Neuronal stem cell (in vitro differentiated cells): ENCODE measurements at regions not wholly inside any gene's neighbourhood (a gene's known extent, or its start where the extent isn't known, plus 50 kb on each side); places are given as distances from the start of the nearest gene placed in this dataset.

ENCODE experiments used
- DNase-seq: peaks from one replicate; pipeline ENCODE4 v3.0.0-alpha.2; 2013; ENCODE audit warnings: low spot score
- H2AFZ ChIP-seq: one replicate; pipeline ENCODE4 v1.6.1; 2013; ENCODE audit warnings: mild to moderate bottlenecking, low read length, inconsistent platforms
- H2AK5ac ChIP-seq: 2 replicates; pipeline ENCODE4 v1.6.1; 2013; ENCODE audit warnings: low read depth, mild to moderate bottlenecking, inconsistent platforms, low read length, moderate library complexity, mixed read lengths
- H2BK120ac ChIP-seq: 2 replicates; pipeline ENCODE4 v1.6.1; 2013; ENCODE audit warnings: low read depth, mild to moderate bottlenecking, inconsistent platforms, low read length, moderate library complexity, mixed read lengths
- H2BK12ac ChIP-seq: one replicate; pipeline ENCODE4 v1.6.1; 2013; ENCODE audit warnings: low read length, inconsistent platforms
- H2BK15ac ChIP-seq: 2 replicates; pipeline ENCODE4 v1.6.1; 2013; ENCODE audit warnings: mild to moderate bottlenecking, low read length, inconsistent platforms, mixed read lengths
- H2BK5ac ChIP-seq: one replicate; pipeline ENCODE4 v1.6.1; 2013; ENCODE audit warnings: inconsistent platforms, mild to moderate bottlenecking, low read length, moderate library complexity
- H3K14ac ChIP-seq: one replicate; pipeline ENCODE4 v1.6.1; 2013; ENCODE audit warnings: low read length, inconsistent platforms
- H3K18ac ChIP-seq: 2 replicates; pipeline ENCODE4 v1.6.1; 2013; ENCODE audit warnings: low read length, inconsistent platforms
- H3K23ac ChIP-seq: 2 replicates; pipeline ENCODE4 v1.6.1; 2013; ENCODE audit warnings: low read depth, mild to moderate bottlenecking, mixed read lengths, low read length, inconsistent platforms; ENCODE audit not compliant: poor library complexity
- H3K27ac ChIP-seq: replicated peaks from 3 replicates; pipeline ENCODE4 v1.5.1; 2013; ENCODE audit warnings: low read length, inconsistent platforms
- H3K27me3 ChIP-seq, 3 experiments: 2 replicates each; pipeline ENCODE4 v1.6.1; 2013; ENCODE audit warnings: low read length in 3 of 3, mild to moderate bottlenecking in 2 of 3, inconsistent platforms in 1 of 3, low read depth in 1 of 3, mixed read lengths in 1 of 3, moderate library complexity in 1 of 3; ENCODE audit not compliant: control insufficient read depth in 3 of 3, insufficient read depth in 3 of 3
- H3K36me3 ChIP-seq, 2 donors: replicated peaks in 1 of 2; 2 replicates each; pipeline ENCODE4 v1.6.1; 2013; ENCODE audit warnings: low read length in 2 of 2; ENCODE audit not compliant: control insufficient read depth in 2 of 2, insufficient read depth in 2 of 2
- H3K4ac ChIP-seq: 2 replicates; pipeline ENCODE4 v1.6.1; 2013; ENCODE audit warnings: inconsistent platforms, mild to moderate bottlenecking, low read length, moderate library complexity
- H3K4me1 ChIP-seq, 2 donors: 1 replicate in 1 of 2; 2 replicates in 1 of 2; pipeline ENCODE4 v1.6.1; 2013; ENCODE audit warnings: low read length in 2 of 2, low read depth in 1 of 2; ENCODE audit not compliant: control insufficient read depth in 2 of 2, insufficient read depth in 1 of 2
- H3K4me2 ChIP-seq: one replicate; pipeline ENCODE4 v1.6.1; 2013; ENCODE audit warnings: mild to moderate bottlenecking, low read length, inconsistent platforms; ENCODE audit not compliant: insufficient read depth, poor library complexity, severe bottlenecking
- H3K4me3 ChIP-seq, 2 donors: 2 replicates each; pipeline ENCODE4 v1.5.1; 2013; ENCODE audit warnings: low read length in 2 of 2, mild to moderate bottlenecking in 2 of 2, inconsistent platforms in 1 of 2, moderate library complexity in 1 of 2
- H3K79me1 ChIP-seq: one replicate; pipeline ENCODE4 v1.6.1; 2013; ENCODE audit warnings: low read depth, mild to moderate bottlenecking, inconsistent platforms, low read length, moderate library complexity
- H3K9ac ChIP-seq: one replicate; pipeline ENCODE4 v1.6.1; 2013; ENCODE audit warnings: mild to moderate bottlenecking, low read depth, low read length, inconsistent platforms; ENCODE audit not compliant: poor library complexity
- H3K9me3 ChIP-seq, 2 donors: replicated peaks in 1 of 2; 2 replicates each; pipeline versions ENCODE3 to v1.6.1; 2013; ENCODE audit warnings: low read length in 2 of 2, mild to moderate bottlenecking in 2 of 2, inconsistent platforms in 1 of 2, low read depth in 1 of 2, mixed read lengths in 1 of 2, moderate library complexity in 1 of 2; ENCODE audit not compliant: control insufficient read depth in 2 of 2, insufficient read depth in 1 of 2
- H4K8ac ChIP-seq: one replicate; pipeline ENCODE4 v1.6.1; 2013; ENCODE audit warnings: low read depth, mild to moderate bottlenecking, inconsistent platforms, low read length, moderate library complexity
- H4K91ac ChIP-seq: one replicate; pipeline ENCODE4 v1.6.1; 2013; ENCODE audit warnings: low read length, low read depth, mild to moderate bottlenecking, inconsistent platforms; ENCODE audit not compliant: poor library complexity
- WGBS, 2 donors: extraction: QIAGEN DNeasy Blood & Tissue Kit; methylation state at CpG; one replicate each; pipeline ENCODE4 v1.1.7; 2013; ENCODE audit warnings: missing lambda C conversion rate in 2 of 2, mixed read lengths in 1 of 2; ENCODE audit not compliant: insufficient read length in 2 of 2, insufficient replicate concordance in 1 of 2; ENCODE audit errors: extremely low coverage in 2 of 2; 5-methylcytosine and 5-hydroxymethylcytosine counted together

- H3K4me2 ChIP-seq = no peak overlapping the region
- WGBS, 2 donors = no CpG with 5 or more reads among the region's 9 CpGs
- H4K8ac ChIP-seq = no peak overlapping the region
- DNase-seq = no peak
- no peak overlapping the region for H3K4me3 ChIP-seq
- no peak overlapping the region for H3K23ac ChIP-seq
- H3K36me3 ChIP-seq = no peaks in the 10 kb centered on the region
- H3K14ac ChIP-seq = no peak overlapping the region
- H3K27ac ChIP-seq = no peak overlapping the region
- no peak overlapping the region for H4K91ac ChIP-seq
- no peak overlapping the region for H3K9ac ChIP-seq
- H3K18ac ChIP-seq = no peak overlapping the region
- H2BK5ac ChIP-seq = no peak overlapping the region
- H3K27me3 ChIP-seq = no peaks in the 10 kb centered on the region
- H3K4me1 ChIP-seq = no peaks in the 10 kb centered on the region
- H2BK15ac ChIP-seq = no peak overlapping the region
- no peak overlapping the region for H3K4ac ChIP-seq
- H2BK12ac ChIP-seq = no peak overlapping the region
- no peaks in the 10 kb centered on the region for H3K79me1 ChIP-seq
- no peak overlapping the region for H2BK120ac ChIP-seq
- peaks cover 3 to 4% of the 10 kb centered on the region in 2 donors for H3K9me3 ChIP-seq
- H2AK5ac ChIP-seq = no peak overlapping the region
- H2AFZ ChIP-seq = no peak overlapping the region
Observed at GRCh38 chr7:41207141-41207540, 495.7 kb downstream of the INHBA start.

DNA sequence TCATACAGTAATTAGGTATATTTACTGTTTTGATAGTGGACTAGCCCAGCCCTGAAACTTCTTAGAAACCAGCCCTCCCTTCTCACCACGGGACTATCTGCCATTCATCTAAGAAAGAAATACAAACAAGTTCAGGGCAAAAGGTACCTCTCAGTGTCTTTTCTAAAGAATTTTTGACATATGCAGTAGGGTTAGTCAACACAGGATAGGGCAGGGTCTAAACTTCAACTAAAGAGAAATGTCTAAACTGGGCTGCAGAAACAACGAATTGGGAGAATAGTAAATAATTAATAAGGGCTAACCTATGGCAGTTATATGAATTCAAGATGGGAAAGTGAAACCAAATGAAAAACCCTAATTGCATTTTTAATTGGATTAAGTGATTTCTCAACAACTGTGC is 496.6 kb downstream of the INHBA start:
- Histone ChIP-seq H3K9me3 (peaks cover 3 to 4% of the 10 kb centered on the region in 2 donors), H3K23ac (no peak overlapping the region), H2BK15ac (no peak overlapping the region), H2AFZ (peak overlapping the region; percentile 29), H4K8ac (no peak overlapping the region), H3K27ac (no peak overlapping the region), H3K27me3 (no peaks in the 10 kb centered on the region), H3K14ac (no peak overlapping the region), H3K79me1 (no peaks in the 10 kb centered on the region), H2AK5ac (no peak overlapping the region), H3K4me2 (no peak overlapping the region), H3K36me3 (no peaks in the 10 kb centered on the region), H2BK12ac (no peak overlapping the region), H3K4me1 (no peaks in the 10 kb centered on the region), H3K4ac (no peak overlapping the region), H4K91ac (no peak overlapping the region), H2BK5ac (no peak overlapping the region), H3K18ac (no peak overlapping the region), H3K4me3 (no peak overlapping the region), H2BK120ac (no peak overlapping the region), H3K9ac (no peak overlapping the region)
- no peak for DNase-seq
- WGBS, 2 donors = no CpG with 5 or more reads among the region's 2 CpGs

- no peak overlapping the region for H3K14ac ChIP-seq
- H2BK120ac ChIP-seq = no peak overlapping the region
- H3K79me1 ChIP-seq = no peaks in the 10 kb centered on the region
- no peak overlapping the region for H3K4me3 ChIP-seq
- no peaks in the 10 kb centered on the region for H3K4me1 ChIP-seq
- no peak overlapping the region for H2BK12ac ChIP-seq
- no peak overlapping the region for H4K91ac ChIP-seq
- H3K4me2 ChIP-seq = no peak overlapping the region
- no CpG with 5 or more reads among the region's 2 CpGs for WGBS, 2 donors
- H2AK5ac ChIP-seq = no peak overlapping the region
- no peak overlapping the region for H3K4ac ChIP-seq
- H3K23ac ChIP-seq = no peak overlapping the region
- H3K9ac ChIP-seq = no peak overlapping the region
- no peak overlapping the region for H4K8ac ChIP-seq
- H2BK15ac ChIP-seq = no peak overlapping the region
- H3K9me3 ChIP-seq = peaks cover 3 to 4% of the 10 kb centered on the region in 2 donors
- H2BK5ac ChIP-seq = no peak overlapping the region
- no peaks in the 10 kb centered on the region for H3K27me3 ChIP-seq
- no peak for DNase-seq
- no peak overlapping the region for H2AFZ ChIP-seq
- H3K27ac ChIP-seq = no peak overlapping the region
- H3K36me3 ChIP-seq = no peaks in the 10 kb centered on the region
- no peak overlapping the region for H3K18ac ChIP-seq
Observed at GRCh38 chr7:41205600-41205999, 497.3 kb downstream of the INHBA start.

- Histone ChIP-seq H3K4me2 (no peak overlapping the region), H2AK5ac (no peak overlapping the region), H3K79me1 (no peaks in the 10 kb centered on the region), H2BK5ac (no peak overlapping the region), H3K18ac (no peak overlapping the region), H3K9ac (no peak overlapping the region), H2AFZ (no peak overlapping the region), H3K36me3 (no peaks in the 10 kb centered on the region), H3K27me3 (no peaks in the 10 kb centered on the region), H3K27ac (no peak overlapping the region), H2BK15ac (no peak overlapping the region), H3K23ac (no peak overlapping the region), H2BK120ac (no peak overlapping the region), H4K91ac (no peak overlapping the region), H3K4me1 (no peaks in the 10 kb centered on the region), H3K14ac (no peak overlapping the region), H3K9me3 (peaks cover 3 to 4% of the 10 kb centered on the region in 2 donors), H2BK12ac (no peak overlapping the region), H3K4ac (no peak overlapping the region), H3K4me3 (no peak overlapping the region), H4K8ac (no peak overlapping the region)
- no peak for DNase-seq
- WGBS, 2 donors = no CpG with 5 or more reads among the region's 2 CpGs
Observed at GRCh38 chr7:41203542-41203941, 499.3 kb downstream of the INHBA start.
